Fibroblast of pulmonary artery (primary cell): ENCODE measurements at regions not wholly inside any gene's neighbourhood (a gene's known extent, or its start where the extent isn't known, plus 50 kb on each side); places are given as distances from the start of the nearest gene placed in this dataset.

Source experiments
- DNase-seq: peaks from one replicate; pipeline ENCODE4 v3.0.0-alpha.2; 2010; ENCODE audit warnings: low read depth
- H3K4me3 ChIP-seq: replicated peaks from 2 replicates; pipeline ENCODE4 v1.5.1; 2011; ENCODE audit warnings: low read depth, mild to moderate bottlenecking, control low read depth, low read length, moderate library complexity
- TF ChIP-seq, protein P1 (sequence below): IDR thresholded peaks from 2 replicates; pipeline ENCODE4 v1.5.1; 2011; ENCODE audit warnings: mild to moderate bottlenecking, control low read depth, low read length, inconsistent platforms; ENCODE audit errors: missing control alignments

DNA sequence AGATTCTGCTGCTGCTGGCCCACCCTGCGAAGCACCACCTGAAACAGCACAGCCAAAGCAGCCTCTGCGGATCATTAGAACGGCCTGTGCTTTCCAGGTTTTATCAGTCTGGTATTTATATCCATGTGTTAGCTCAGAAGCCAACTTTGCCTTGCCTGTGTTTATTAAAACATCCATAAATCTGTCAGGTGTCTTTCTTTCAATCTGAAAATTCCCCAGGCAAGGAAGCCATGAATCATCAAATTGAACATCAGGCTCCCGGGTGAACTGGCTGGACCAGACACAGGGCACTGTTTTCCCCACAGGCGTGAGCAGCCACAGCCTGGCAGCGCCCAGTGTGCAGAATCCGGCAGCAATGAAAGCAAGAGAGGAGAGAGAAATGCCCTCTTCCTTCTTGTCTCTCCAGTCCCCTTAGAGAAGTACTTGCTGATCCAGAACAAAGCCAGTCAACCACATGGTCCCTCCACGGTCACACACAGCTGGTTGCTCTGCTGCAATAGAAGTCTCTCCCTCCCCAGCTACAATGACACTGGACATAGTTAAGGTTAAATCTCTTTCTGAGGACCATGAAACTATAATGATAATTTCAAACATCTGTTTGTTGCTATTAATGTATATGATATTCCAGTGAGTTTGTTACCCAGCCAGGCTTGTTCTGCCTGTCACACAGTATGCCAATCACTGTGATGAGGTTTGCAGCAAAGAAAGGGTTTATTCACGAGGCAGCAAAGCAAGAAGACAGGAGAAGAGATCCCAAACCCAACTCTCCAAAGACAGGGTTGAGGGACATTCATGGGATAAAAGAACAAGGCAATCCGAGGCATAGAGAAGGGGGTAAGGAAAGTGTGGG is 212.1 kb upstream of the FMN2 start:
- no peak for DNase-seq
- TF ChIP-seq, protein P1, sequence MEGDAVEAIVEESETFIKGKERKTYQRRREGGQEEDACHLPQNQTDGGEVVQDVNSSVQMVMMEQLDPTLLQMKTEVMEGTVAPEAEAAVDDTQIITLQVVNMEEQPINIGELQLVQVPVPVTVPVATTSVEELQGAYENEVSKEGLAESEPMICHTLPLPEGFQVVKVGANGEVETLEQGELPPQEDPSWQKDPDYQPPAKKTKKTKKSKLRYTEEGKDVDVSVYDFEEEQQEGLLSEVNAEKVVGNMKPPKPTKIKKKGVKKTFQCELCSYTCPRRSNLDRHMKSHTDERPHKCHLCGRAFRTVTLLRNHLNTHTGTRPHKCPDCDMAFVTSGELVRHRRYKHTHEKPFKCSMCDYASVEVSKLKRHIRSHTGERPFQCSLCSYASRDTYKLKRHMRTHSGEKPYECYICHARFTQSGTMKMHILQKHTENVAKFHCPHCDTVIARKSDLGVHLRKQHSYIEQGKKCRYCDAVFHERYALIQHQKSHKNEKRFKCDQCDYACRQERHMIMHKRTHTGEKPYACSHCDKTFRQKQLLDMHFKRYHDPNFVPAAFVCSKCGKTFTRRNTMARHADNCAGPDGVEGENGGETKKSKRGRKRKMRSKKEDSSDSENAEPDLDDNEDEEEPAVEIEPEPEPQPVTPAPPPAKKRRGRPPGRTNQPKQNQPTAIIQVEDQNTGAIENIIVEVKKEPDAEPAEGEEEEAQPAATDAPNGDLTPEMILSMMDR = no peak
- H3K4me3 ChIP-seq = no peak overlapping the region

DNA sequence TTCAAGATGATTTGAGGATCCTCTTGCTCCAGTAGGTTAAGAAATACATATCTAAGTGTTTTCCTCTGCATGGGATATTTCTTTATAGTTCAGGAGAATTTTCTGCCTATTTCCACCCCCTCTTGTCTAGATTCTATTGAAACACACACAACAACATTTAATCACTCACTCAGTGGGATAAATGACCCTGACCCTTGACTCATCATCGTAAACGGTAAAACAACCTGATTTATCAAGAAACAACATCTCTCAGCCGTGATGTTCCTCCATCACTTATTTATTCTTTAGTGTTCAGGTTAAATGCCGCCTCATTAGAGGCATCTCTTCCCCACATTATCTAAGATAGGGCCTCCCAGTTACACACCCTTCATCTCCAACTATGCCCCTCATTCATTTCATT is 208.7 kb upstream of the FMN2 start:
- TF ChIP-seq, protein P1 = no peak
- DNase-seq = no peak
- H3K4me3 ChIP-seq = no peak overlapping the region

DNA sequence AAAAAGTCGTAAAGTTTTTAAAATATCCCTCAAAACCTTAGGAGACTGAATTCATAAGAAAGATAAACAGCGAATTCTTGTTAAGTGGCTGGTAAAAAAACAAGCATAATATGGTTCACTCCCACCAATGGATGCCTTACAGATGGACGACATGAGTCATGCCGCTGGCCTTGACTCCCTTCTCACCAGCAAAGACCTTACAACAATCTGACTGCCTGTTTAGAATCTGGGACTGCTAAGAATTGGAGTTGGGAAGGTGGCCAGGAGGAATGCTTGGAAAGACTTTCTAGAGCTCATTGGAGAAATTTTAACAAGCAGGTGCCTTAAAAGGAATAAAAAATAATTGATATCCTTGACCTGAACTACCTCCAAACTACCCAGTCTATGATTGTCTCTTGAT is 206.9 kb upstream of the FMN2 start:
- H3K4me3 ChIP-seq = no peak overlapping the region
- no peak for DNase-seq
- TF ChIP-seq, protein P1 = no peak

DNA sequence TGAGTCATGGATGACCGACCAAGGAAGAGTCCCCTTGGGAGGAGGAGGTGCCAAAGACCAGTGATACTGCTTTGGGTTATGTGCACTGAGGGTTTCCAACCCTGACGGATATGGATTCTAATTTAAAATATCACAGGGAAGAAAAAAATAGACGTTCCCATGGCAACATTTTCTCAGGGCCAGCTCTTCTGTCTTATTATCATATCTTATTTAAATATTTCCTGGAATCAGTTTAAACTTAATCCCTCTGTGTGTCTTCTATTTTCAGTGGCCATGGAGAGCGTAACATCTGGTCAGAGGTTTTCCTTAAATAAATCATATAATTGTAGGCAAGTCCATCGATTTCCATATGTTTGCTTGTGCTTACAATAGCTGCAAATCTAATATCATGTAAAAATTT is 205.4 kb upstream of the FMN2 start:
- no peak for DNase-seq
- no peak overlapping the region for H3K4me3 ChIP-seq
- TF ChIP-seq, protein P1 = no peak

DNA sequence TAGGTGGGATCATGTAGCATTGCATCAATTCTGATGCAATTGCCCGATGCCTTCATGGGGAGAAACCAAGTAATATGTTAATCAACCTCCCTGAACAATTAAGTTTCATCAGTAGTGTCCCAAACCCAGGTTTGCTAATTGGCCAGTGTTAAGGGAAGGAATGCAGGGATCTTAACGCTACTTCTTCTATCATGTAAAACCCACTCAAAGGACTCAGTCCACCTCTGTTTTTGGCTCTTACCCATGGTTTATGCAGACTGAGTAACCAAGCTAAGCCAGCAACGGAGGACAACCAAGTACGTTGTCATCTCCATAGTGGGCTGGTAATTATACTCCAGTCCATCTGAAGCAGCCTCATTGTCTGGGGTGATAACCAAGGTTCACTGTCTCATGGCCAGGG is 203.0 kb upstream of the FMN2 start:
- no peak overlapping the region for H3K4me3 ChIP-seq
- no peak for DNase-seq
- TF ChIP-seq, protein P1 = no peak

DNA sequence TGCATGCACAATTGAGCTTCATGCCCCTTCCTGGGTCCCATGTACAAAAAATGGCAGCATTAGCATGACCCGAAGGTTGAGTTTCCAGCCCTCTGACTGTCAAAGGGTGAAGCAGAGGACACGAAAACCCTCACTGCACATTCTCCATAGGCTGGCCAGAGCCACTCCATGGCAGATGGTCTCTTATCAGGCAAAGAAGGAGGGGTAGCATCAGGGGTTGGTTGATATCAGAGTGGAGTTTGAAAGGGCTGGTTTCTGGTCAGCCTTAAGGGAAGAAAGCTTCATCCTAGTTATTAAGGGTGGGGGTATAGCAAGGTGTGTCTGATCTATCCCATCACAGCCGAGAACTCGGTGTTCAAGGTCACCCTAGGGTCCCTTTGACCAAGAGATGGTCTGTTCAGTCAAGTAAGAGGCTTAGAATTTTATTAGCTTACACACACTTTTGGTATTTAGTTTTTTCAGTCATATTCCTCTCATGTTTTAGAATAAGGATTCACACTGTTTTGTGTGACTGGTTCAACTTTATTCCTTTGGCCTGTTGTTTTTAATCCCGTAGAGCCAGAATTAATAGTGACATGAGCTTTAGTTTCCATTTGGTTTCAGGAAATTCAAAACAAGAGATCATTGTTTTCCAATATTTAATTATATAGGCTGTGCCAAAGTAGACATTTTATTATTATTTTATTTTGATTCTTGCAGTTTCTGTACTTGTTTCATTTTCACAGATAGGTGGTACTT is 199.9 kb upstream of the FMN2 start:
- TF ChIP-seq, protein P1 = no peak
- DNase-seq = no peak

More for the DNA sequence above, 199.9 kb upstream of the FMN2 start:
- no peak overlapping the region for H3K4me3 ChIP-seq
